Activated CD8-positive, alpha-beta memory T cell treated with anti-CD3 and anti-CD28 coated beads, Interleukin-2, amount 10 ng/mL, durations not matched to agents 7 days and 5 days (primary cell): ENCODE measurements at regions not wholly inside any gene's neighbourhood (a gene's known extent, or its start where the extent isn't known, plus 50 kb on each side); places are given as distances from the start of the nearest gene placed in this dataset.

Experiments
- ATAC-seq: fragments of 150-1000 bp; cut with Tn5 transposase; one replicate; pipeline ENCODE4 v1.10.0; 2021; ENCODE audit warnings: moderate library complexity
- CTCF ChIA-PET: fragments of 350-600 bp; sonication (Branson Sonifier 250); formaldehyde crosslinking; loops from one replicate; lab custom pipeline; 2021; ENCODE audit warnings: antibody characterized with exemption; lab: Charles Lee
- DNase-seq: peaks from one replicate; pipeline ENCODE4 v3.0.0-alpha.2; 2020
- H3K27ac Mint-ChIP-seq: one replicate; pipeline ENCODE4 v1.8.0; 2021; ENCODE audit warnings: mild to moderate bottlenecking, mixed read lengths
- H3K27me3 Mint-ChIP-seq: one replicate; pipeline ENCODE4 v1.8.0; 2021; ENCODE audit warnings: mixed read lengths
- H3K36me3 Mint-ChIP-seq: one replicate; pipeline ENCODE4 v1.8.0; 2021; ENCODE audit warnings: mild to moderate bottlenecking, mixed read lengths
- H3K4me1 Mint-ChIP-seq: one replicate; pipeline ENCODE4 v1.8.0; 2021; ENCODE audit warnings: mixed read lengths
- H3K4me3 Mint-ChIP-seq: one replicate; pipeline ENCODE4 v1.8.0; 2021; ENCODE audit warnings: mild to moderate bottlenecking, moderate library complexity, mixed read lengths
- H3K9me3 Mint-ChIP-seq: one replicate; pipeline ENCODE4 v1.8.0; 2022; ENCODE audit warnings: low read depth, mixed read lengths

- Mint-ChIP-seq H3K27ac (no peak overlapping the region), H3K4me1 (no peaks in the 10 kb centered on the region), H3K27me3 (no peaks in the 10 kb centered on the region), H3K36me3 (no peaks in the 10 kb centered on the region), H3K4me3 (no peak overlapping the region), H3K9me3 (no peaks in the 10 kb centered on the region)
- CTCF ChIA-PET, result no interaction called here
- ATAC-seq (no peak), DNase-seq (peak; percentile 23)
Observed at GRCh38 chr5:2014058-2014610, 131.4 kb upstream of the IRX4 start.

DNA sequence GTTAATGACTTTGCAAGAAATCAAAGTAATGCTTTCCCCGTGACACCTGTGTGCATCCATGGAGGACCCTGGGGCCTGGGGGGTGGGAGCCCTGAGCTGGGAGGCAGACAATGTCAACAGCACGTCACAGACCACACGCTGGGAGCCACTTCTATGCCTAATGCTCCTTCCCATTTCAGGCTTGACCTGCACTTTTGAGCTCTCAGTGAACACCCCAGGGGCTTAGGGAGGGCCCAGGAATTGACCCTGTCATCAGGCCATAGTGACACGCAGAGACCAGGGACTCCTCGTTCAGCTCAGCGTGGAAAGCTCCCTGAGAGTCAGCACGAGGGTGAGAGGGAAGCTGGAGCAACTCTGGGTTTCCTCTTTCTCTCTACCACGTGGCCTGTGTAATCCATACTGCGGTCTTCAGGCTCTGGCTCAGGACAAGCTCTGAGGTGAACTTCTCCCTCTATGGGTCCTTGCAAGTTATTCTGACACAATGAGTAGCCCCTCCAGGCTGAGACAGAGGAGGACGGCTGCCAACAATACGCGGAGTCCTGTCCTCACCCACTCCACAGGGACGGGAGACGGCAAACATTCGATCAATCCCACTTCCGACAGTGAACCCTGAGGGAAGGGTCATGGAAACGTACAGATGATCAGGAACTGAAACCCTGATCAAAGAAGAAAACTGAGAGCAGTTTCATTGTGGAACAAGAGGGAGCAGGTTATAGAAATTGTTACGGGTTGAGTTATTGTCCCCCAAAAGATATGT lies 130.8 kb upstream of the IRX4 start:
- CTCF ChIA-PET, result no interaction called here
- no peak overlapping the region for H3K4me3 Mint-ChIP-seq
- peak; percentile 12 for DNase-seq
- no peak for ATAC-seq
- no peaks in the 10 kb centered on the region for H3K9me3 Mint-ChIP-seq
- no peaks in the 10 kb centered on the region for H3K27me3 Mint-ChIP-seq
- H3K27ac Mint-ChIP-seq, result no peak overlapping the region
- H3K4me1 Mint-ChIP-seq, result no peaks in the 10 kb centered on the region
- no peaks in the 10 kb centered on the region for H3K36me3 Mint-ChIP-seq

GRCh38 chr5:2012885-2013284 lies 130.2 kb upstream of the IRX4 start:
- Mint-ChIP-seq H3K9me3 (no peaks in the 10 kb centered on the region), H3K27ac (no peak overlapping the region), H3K27me3 (no peaks in the 10 kb centered on the region), H3K4me3 (no peak overlapping the region), H3K4me1 (no peaks in the 10 kb centered on the region), H3K36me3 (no peaks in the 10 kb centered on the region)
- ATAC-seq (no peak), DNase-seq (peak; percentile 9)
- CTCF ChIA-PET, result no interaction called here

- no peaks in the 10 kb centered on the region for H3K4me1 Mint-ChIP-seq
- DNase-seq (peak; percentile 16), ATAC-seq (no peak)
- H3K27ac Mint-ChIP-seq, result no peak overlapping the region
- no peaks in the 10 kb centered on the region for H3K9me3 Mint-ChIP-seq
- no peak overlapping the region for H3K4me3 Mint-ChIP-seq
- CTCF ChIA-PET, result no interaction called here
- no peaks in the 10 kb centered on the region for H3K36me3 Mint-ChIP-seq
- no peaks in the 10 kb centered on the region for H3K27me3 Mint-ChIP-seq
Observed at GRCh38 chr5:2011481-2012411, 129.0 kb upstream of the IRX4 start.

- DNase-seq (peak; percentile 9), ATAC-seq (no peak)
- no peaks in the 10 kb centered on the region for H3K27me3 Mint-ChIP-seq
- no peaks in the 10 kb centered on the region for H3K9me3 Mint-ChIP-seq
- no peak overlapping the region for H3K27ac Mint-ChIP-seq
- H3K4me3 Mint-ChIP-seq, result no peak overlapping the region
- H3K36me3 Mint-ChIP-seq, result no peaks in the 10 kb centered on the region
- CTCF ChIA-PET, result no interaction called here
- no peaks in the 10 kb centered on the region for H3K4me1 Mint-ChIP-seq
Observed at GRCh38 chr5:2010940-2011339, 128.2 kb upstream of the IRX4 start.

DNA sequence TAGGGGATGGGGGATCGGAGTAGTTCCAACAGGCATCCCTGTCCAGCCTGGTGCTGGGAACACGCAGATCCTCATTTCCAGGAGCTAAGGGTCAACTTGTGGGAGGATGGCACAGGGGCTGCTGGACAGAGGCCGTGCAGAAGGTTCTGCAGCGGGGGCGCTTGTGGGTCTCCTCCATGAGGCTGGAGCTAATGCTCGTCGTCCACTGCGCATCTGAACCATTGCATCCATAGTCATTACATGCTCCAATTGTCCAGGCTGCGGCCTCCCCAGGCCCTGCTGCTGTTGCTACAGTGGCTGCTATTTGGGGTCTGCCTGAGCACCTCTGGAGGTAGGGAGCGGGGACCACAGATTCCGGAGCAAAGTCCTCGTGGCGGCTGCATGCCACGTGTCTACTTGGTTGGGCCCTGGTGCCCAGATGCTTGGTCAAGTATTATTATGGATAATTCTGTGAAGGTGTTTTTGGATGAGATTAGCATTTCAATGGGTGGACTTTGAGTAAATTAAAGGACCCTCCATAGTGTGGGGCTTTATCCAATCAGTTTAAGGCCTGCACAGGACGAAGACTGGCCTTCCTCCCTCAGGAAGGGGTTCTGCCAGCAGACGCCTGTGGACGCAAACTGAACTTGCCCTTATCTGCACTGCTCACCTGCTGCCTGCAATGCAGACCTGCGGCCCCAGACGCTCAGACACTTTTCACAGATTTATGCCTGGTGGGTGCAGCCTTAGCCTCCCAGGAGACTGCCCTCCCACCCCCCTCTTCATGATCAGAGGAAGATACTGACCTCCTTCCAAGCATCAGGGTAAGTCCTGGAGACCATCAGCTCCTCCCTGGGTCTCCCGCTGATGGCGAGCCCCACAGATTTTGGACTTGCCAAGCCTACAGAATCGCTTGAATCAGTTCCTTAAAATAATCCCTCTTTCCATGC lies 127.5 kb upstream of the IRX4 start:
- no peaks in the 10 kb centered on the region for H3K4me1 Mint-ChIP-seq
- CTCF ChIA-PET, result no interaction called here

GRCh38 chr5:2008851-2009629 lies 126.3 kb upstream of the IRX4 start:
- no peak for ATAC-seq

More for the DNA sequence above, 127.5 kb upstream of the IRX4 start:
- no peaks in the 10 kb centered on the region for H3K27me3 Mint-ChIP-seq
- no peaks in the 10 kb centered on the region for H3K36me3 Mint-ChIP-seq
- no peaks in the 10 kb centered on the region for H3K9me3 Mint-ChIP-seq
- H3K4me3 Mint-ChIP-seq, result no peak overlapping the region
- no peak overlapping the region for H3K27ac Mint-ChIP-seq
- DNase-seq (peak; percentile 26), ATAC-seq (no peak)

GRCh38 chr5:2007878-2008501 lies 125.3 kb upstream of the IRX4 start:
- Mint-ChIP-seq H3K4me1 (no peaks in the 10 kb centered on the region), H3K27me3 (no peaks in the 10 kb centered on the region), H3K36me3 (no peaks in the 10 kb centered on the region), H3K9me3 (no peaks in the 10 kb centered on the region), H3K4me3 (no peak overlapping the region), H3K27ac (no peak overlapping the region)
- CTCF ChIA-PET, result no interaction called here
- DNase-seq (peak; percentile 9), ATAC-seq (no peak)

More at GRCh38 chr5:2008851-2009629, 126.3 kb upstream of the IRX4 start:
- no peaks in the 10 kb centered on the region for H3K9me3 Mint-ChIP-seq
- no peaks in the 10 kb centered on the region for H3K36me3 Mint-ChIP-seq
- CTCF ChIA-PET, result no interaction called here
- no peak overlapping the region for H3K27ac Mint-ChIP-seq
- DNase-seq, result peak; percentile 29
- no peaks in the 10 kb centered on the region for H3K4me1 Mint-ChIP-seq
- no peak overlapping the region for H3K4me3 Mint-ChIP-seq
- no peaks in the 10 kb centered on the region for H3K27me3 Mint-ChIP-seq

- no peak overlapping the region for H3K27ac Mint-ChIP-seq
- H3K36me3 Mint-ChIP-seq, result no peaks in the 10 kb centered on the region
- DNase-seq (peak; percentile 34), ATAC-seq (no peak)
- CTCF ChIA-PET, result no interaction called here
- H3K9me3 Mint-ChIP-seq, result no peaks in the 10 kb centered on the region
- no peaks in the 10 kb centered on the region for H3K27me3 Mint-ChIP-seq
- H3K4me1 Mint-ChIP-seq, result no peaks in the 10 kb centered on the region
- no peak overlapping the region for H3K4me3 Mint-ChIP-seq
Observed at GRCh38 chr5:2007496-2007877, 124.8 kb upstream of the IRX4 start.

- H3K27me3 Mint-ChIP-seq, result no peaks in the 10 kb centered on the region
- H3K4me1 Mint-ChIP-seq, result no peaks in the 10 kb centered on the region
- no peak overlapping the region for H3K4me3 Mint-ChIP-seq
- H3K36me3 Mint-ChIP-seq, result no peaks in the 10 kb centered on the region
- DNase-seq (peak; percentile 22), ATAC-seq (no peak)
- no peak overlapping the region for H3K27ac Mint-ChIP-seq
- H3K9me3 Mint-ChIP-seq, result no peaks in the 10 kb centered on the region
- CTCF ChIA-PET, result no interaction called here
Observed at GRCh38 chr5:2006971-2007291, 124.2 kb upstream of the IRX4 start.

- ATAC-seq, result no peak
Observed at GRCh38 chr5:2006193-2006970, 123.7 kb upstream of the IRX4 start.

More at GRCh38 chr5:2006193-2006970, 123.7 kb upstream of the IRX4 start:
- H3K4me1 Mint-ChIP-seq, result no peaks in the 10 kb centered on the region
- H3K4me3 Mint-ChIP-seq, result no peak overlapping the region
- no peaks in the 10 kb centered on the region for H3K9me3 Mint-ChIP-seq
- no peak overlapping the region for H3K27ac Mint-ChIP-seq
- DNase-seq, result peak; percentile 34
- no peaks in the 10 kb centered on the region for H3K27me3 Mint-ChIP-seq
- CTCF ChIA-PET, result no interaction called here
- no peaks in the 10 kb centered on the region for H3K36me3 Mint-ChIP-seq
